GM12892 (cell line): ENCODE measurements at regions not wholly inside any gene's neighbourhood (a gene's known extent, or its start where the extent isn't known, plus 50 kb on each side); places are given as distances from the start of the nearest gene placed in this dataset.

Experiments used
- POLR2AphosphoS5 ChIP-seq: IDR thresholded peaks from 2 replicates; pipeline ENCODE4 v1.6.1; 2011; ENCODE audit warnings: low read depth, low read length, control low read depth
- TAF1 ChIP-seq: IDR thresholded peaks from 2 replicates; pipeline ENCODE4 v1.6.1; 2011; ENCODE audit warnings: low read depth, mild to moderate bottlenecking, control low read depth, low read length, borderline replicate concordance

GRCh38 chr9:81381694-81382093 is 307.7 kb downstream of the TLE1 start:
- TF ChIP-seq TAF1 (no peak), POLR2AphosphoS5 (no peak)
